Fibroblast of gingiva (primary cell): ENCODE measurements at regions not wholly inside any gene's neighbourhood (a gene's known extent, or its start where the extent isn't known, plus 50 kb on each side); places are given as distances from the start of the nearest gene placed in this dataset.

Experiments used
- DNase-seq: peaks from one replicate; pipeline ENCODE4 v3.0.0-alpha.2; 2011; ENCODE audit warnings: low read depth

- DNase-seq = peak; percentile 25
Measured at GRCh38 chr20:4513720-4514119, 172.5 kb upstream of the PRNP start.

GRCh38 chr20:4512891-4513550 lies 173.2 kb upstream of the PRNP start:
- DNase-seq = peak; percentile 80

GRCh38 chr20:4511776-4512175 lies 174.5 kb upstream of the PRNP start:
- no peak for DNase-seq

- no peak for DNase-seq
Measured at GRCh38 chr20:4509825-4510522, 176.3 kb upstream of the PRNP start.

GRCh38 chr20:4508773-4509172 lies 177.5 kb upstream of the PRNP start:
- no peak for DNase-seq

GRCh38 chr20:4507288-4507719 lies 179.0 kb upstream of the PRNP start:
- DNase-seq = peak; percentile 69

- no peak for DNase-seq
Measured at GRCh38 chr20:4504814-4505213, 181.4 kb upstream of the PRNP start.

GRCh38 chr20:4502756-4503155 lies 183.5 kb upstream of the PRNP start:
- no peak for DNase-seq

GRCh38 chr20:4493386-4493785 lies 192.9 kb upstream of the PRNP start:
- no peak for DNase-seq

- no peak for DNase-seq
Measured at GRCh38 chr20:4491643-4492042, 194.6 kb upstream of the PRNP start.

GRCh38 chr20:4490606-4491280 lies 195.5 kb upstream of the PRNP start:
- DNase-seq = peak; percentile 61

- no peak for DNase-seq
Measured at GRCh38 chr20:4490045-4490444, 196.2 kb upstream of the PRNP start.

GRCh38 chr20:4488407-4489339 lies 197.6 kb upstream of the PRNP start:
- DNase-seq = peak; percentile 51

- no peak for DNase-seq
Measured at GRCh38 chr20:4484379-4484997, 201.8 kb upstream of the PRNP start.

GRCh38 chr20:4483961-4484360 lies 202.3 kb upstream of the PRNP start:
- no peak for DNase-seq

- peak; percentile 56 for DNase-seq
Measured at GRCh38 chr20:4483486-4483885, 202.8 kb upstream of the PRNP start.

GRCh38 chr20:4480104-4480503 lies 206.2 kb upstream of the PRNP start:
- no peak for DNase-seq

GRCh38 chr20:4476903-4477500 lies 209.3 kb upstream of the PRNP start:
- peak; percentile 92 for DNase-seq

- DNase-seq = peak; percentile 85
Measured at GRCh38 chr20:4472906-4473305, 213.3 kb upstream of the PRNP start.

GRCh38 chr20:4471221-4471620 lies 215.0 kb upstream of the PRNP start:
- DNase-seq = peak; percentile 93

- DNase-seq = peak; percentile 93
Measured at GRCh38 chr20:4470375-4470774, 215.9 kb upstream of the PRNP start.
